EH (cell line): ENCODE measurements at regions not wholly inside any gene's neighbourhood (a gene's known extent, or its start where the extent isn't known, plus 50 kb on each side); places are given as distances from the start of the nearest gene placed in this dataset.
"Not testable (repeated sequence)": the region's sequence is repeated elsewhere in the genome, so short reads cannot be mapped to it uniquely, and the experiment has no call there.

ENCODE experiments used
- DNase-seq: peaks from one replicate; pipeline ENCODE4 v3.0.0-alpha.2; 2015; ENCODE audit warnings: low read depth

DNA sequence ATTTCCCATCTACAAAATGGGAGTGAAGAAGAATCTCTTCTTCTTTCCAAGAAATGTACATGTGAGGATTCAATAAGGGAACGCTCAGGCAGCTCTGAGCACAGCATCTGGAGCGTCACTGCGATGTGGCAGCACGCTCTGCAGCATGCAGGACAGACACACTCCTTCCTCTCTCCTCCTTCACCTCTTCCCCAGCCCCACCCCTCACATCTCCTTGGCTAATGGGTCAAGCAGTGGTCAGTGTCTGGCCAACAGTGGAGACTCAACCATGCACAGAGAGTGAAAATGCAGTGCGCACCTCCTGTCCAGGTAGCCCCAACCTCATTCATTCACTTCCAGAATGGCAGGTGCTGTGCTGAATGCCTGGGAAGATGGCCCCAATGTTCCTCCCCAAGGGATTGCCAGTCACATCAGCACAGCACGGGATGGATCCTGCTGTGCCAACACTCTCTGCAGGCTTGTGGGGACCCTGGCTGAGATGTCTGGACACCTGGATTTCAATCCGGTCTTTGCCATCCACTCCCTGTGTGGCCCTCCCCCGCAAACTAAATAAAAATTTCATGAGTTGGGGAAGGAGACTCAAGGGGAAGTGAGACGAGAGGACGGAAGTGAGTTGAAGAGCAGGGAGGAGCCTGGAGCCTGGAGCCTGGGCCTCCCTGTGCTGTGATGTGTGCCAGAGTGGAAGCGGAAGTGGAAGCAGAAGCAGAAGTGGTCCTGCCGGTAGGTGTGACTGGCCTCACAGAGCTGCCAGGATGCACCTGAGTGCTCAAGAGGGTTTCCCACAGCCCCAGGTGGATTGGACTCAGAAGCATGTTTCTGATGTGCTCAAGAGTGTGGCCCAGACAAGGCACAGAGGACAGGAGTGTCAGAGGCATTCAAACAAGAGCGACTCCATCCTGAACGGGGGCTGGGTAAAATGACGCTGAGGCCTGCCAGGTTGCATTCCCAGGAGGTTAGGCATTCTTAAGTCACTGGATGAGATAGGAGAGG, 163.9 kb downstream of the SMAD6 start:
- DNase-seq: no peak

DNA sequence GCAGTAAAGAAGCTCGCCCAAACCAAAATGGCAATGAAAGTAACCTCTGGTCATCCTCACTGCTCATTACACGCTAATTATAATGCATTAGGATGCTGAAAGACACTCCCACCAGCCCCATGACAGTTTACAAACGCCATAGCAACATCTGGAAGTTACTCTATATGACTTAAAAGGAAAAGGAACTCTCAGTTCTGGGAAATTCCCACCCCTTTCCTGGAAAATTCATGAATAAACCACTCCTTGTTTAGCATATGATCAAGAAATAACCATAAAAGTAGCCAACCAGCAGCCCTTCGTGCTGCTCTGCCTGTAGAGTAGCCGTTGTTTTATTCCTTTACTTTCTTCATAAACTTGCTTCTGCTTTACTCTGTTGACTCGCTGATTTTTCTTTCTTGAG, 164.6 kb downstream of the SMAD6 start:
- no peak for DNase-seq

DNA sequence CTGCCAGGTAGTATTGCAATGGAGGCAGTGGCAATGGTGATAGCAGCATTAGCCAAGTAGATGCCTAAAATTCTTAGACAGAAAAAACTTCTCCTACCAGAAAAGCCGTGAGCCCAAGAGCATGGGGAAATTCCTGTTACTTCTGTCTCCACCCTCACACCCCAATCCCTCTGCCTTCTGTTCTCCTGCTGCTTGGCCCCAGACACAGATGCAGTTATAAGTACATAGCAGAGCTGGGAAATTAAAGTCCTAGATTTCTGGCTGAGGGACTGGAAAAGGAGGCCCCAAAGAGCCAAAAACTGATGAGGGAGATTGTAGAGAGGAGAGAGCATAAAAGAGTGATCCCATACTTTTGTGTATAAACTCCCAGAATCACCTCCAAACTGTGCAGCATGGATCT, 166.9 kb downstream of the SMAD6 start:
- DNase-seq: no peak

DNA sequence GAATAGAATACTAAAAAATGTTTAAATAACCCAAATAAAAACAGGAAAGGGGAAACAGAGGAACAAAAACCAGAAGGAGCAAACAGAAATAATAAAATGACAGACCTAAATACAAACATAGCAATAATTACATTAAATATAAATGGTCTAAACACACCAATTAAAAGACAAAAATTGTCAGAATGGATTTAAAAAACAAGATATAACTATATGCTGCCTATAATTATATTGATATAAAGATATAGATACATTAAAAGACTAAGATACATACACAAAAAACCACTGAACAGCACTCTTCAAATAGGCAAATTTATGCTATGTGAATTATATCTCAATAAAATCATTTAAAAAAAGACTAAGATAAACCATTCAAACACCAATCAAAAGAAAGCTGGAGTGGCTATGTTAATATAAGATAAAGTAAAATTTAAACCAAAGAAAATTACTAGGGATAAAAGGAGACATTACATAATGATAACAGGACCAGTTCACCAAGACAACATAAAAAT, 168.9 kb downstream of the SMAD6 start:
- no peak for DNase-seq

DNA sequence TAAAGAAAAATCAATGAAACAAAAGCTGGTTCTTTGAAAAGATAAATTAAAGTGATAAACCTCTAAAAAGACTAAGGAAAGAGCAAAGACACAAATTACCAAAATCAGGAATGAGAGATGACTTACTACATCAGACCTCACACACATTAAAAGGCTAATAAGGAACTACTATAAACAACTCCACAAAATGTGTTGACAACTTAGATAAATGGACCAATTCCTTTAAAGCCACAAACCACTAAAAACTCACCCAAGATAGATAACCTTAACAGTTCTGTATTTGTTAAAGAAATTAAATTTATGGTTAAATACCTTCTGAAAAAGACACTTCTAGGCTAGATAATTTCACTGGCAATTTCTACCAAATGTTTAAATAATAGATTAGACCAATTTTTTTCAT, 170.4 kb downstream of the SMAD6 start:
- peak; percentile 55 for DNase-seq

DNA sequence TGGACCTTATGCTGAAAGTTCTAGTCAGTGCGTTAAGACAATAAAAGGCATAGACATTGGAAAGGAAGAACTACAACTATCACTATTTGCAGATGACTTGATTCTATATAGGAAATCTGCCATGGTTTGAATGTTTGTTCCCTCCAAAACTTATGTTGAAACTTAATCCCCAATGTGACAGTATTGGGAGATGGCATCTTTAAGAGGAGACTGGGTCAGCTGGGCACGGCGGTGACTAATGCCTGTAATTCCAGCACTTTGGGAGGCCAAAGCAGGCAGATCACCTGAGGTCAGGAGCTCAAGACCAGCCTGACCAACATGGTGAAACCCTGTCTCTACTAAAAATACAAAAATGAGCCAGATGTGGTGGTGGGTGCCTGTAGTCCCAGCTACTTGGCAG, 171.3 kb downstream of the SMAD6 start:
- not testable (repeated sequence) for DNase-seq

DNA sequence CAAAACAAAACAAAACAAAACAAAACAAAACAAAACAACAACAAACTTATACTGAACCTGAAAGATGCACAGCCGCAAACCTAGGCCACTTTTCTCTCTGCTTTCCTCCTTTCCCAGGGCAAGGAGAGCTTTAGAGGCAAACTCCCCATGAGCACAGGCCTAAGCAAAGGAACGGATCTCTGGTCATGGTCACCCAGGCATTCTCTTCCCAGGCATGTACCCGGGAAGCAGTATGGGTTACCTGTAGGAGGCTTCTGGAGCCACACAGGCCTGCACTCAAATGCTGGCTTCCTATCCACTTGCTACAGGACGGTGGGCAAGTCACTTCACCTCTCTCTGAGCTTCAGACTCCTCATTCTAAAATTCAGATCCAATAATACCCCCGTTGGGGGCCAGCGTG, 171.8 kb downstream of the SMAD6 start:
- no peak for DNase-seq

DNA sequence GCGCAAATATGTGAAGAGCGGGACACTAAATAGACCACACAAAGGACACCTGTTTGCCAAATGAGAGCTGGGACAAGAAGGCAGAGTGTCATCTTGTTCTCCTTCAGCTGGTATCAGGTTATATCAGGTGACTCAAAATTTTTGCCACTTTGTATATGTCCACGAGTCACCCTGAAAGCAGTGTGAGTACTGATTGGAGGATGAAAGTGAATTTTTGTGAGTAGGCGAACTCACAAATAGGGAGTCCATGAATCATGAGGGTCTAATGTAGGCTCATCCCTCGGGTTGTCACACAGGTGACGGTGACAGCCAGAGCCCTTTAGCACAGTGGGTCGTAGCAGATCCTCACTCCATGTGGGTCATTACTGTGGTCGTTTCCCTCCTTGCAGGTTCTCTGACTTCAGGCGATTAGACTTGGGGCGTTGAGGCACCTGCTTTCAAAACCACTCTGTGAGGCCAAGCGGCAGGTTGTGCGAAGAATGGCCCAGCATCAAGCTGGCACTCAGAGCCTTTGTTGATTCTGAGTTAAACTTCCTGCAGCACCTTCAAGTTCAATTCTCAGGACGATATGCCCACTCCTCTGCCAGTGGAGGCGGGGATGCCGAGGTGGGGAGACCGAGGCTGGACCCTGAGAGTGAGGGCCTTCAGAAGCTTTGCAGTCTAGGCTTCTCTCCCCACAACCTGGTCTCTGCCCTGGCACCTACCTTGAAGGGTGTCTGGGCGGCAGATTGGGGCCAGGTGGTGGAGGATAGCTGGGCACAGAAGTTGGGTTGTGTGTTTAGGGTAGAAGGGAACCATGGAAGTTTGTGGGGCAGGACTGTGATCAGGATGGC, 173.8 kb downstream of the SMAD6 start:
- no peak for DNase-seq

DNA sequence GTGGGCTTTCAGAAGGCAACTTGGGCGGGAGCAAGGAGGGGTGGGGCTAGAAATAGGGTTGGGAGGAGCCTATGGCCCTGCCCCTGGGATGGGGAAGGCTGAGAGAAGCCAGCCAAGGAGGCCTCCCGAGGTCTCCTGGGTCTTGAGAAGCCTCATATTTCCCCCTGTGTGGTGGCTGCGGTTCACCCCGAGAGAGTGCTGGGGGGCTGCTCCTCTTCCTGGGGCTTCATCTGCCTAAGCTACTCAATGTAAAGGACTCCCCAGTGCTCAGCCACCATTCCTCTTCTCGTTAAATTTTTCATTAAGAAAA, 174.3 kb downstream of the SMAD6 start:
- DNase-seq: no peak

DNA sequence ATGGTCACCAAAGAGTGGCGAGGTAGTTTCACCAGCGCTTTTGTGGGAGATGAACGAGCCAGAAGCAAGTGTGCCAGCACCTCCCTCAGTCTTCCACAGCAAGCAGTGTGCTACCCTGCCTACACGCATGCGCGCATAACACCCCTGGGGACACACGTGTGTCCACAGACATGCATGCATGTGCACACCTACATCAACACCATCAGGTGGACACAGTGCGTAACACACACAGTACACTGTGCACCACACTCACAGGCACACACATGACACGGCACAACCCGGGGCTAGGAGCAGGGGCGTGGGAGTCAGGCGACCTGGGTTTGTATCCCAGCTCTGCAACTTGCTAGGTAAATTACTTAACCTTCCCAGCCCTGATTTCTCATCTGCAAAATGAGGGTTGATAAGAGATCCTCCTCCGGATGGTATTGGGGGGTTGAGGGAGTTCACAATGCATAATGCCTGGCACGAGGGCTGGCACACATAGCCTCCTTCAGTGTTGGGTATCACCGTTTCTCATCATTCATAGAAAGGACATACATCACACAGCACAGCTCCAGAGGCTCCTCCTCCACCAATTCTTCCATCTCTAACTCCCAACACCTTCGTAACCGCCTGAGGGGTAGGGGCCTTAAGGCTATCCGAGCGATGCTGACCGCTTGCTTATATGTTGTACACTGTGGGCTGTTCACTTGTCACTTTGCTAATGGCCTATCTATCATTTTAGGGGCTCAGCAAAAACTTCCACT, 174.9 kb downstream of the SMAD6 start:
- DNase-seq: no peak

DNA sequence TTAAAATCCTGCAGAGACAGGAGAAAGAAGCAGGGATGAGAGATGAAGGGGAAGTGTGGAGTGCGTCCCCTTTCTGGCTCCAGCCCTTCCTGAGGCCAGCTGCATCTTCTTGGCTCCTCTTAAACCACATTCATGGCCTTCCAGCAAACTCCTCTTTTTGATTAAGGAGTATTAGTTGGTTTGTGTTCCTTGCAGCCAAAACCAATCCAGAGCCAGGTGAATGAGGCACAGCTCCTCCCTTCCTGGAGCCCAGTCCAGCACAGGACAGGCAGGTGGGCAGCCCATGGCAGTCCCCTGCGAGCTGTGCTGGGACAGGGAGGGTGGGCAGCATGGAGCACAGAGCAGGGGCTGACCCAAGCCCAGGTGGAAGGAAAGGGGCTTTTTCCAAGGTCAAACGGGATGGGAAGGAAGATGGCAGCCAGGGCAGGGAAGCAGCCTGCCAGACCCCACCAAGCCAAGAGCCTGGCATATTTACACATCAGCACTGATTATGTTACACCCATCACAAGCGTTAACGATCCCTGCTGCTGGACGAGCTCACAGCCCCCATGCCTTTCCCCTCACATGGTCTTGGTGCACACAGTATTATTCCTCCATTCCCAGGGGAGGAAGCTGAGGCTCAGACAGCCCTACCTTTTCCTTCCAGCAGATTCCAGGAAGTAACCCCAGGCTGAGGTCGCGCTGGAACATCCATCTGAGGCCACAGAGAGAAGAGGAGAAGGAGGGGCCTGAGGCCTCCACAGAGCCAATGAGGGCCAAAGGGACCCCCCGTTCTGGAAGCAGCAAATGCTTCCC, 175.6 kb downstream of the SMAD6 start:
- DNase-seq: no peak

DNA sequence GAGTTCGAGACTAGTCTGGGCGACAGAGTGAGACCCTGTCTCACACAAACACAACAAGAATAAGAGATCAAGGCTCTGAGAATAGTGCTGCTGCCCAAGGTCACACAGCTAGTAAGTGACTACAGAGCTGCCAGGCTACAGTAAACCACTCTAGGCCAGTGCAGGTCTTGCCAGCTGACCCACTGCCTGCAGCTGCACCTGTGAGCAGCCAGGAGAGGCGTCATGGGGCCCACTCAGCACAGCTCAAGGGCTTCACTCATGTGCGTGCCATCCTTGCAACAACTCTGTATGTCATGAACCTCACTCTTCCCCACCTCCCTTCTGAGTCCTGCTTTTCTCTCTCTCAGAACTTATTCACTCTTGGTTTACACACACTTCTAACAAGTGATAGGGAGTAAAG, 176.7 kb downstream of the SMAD6 start:
- DNase-seq: no peak

DNA sequence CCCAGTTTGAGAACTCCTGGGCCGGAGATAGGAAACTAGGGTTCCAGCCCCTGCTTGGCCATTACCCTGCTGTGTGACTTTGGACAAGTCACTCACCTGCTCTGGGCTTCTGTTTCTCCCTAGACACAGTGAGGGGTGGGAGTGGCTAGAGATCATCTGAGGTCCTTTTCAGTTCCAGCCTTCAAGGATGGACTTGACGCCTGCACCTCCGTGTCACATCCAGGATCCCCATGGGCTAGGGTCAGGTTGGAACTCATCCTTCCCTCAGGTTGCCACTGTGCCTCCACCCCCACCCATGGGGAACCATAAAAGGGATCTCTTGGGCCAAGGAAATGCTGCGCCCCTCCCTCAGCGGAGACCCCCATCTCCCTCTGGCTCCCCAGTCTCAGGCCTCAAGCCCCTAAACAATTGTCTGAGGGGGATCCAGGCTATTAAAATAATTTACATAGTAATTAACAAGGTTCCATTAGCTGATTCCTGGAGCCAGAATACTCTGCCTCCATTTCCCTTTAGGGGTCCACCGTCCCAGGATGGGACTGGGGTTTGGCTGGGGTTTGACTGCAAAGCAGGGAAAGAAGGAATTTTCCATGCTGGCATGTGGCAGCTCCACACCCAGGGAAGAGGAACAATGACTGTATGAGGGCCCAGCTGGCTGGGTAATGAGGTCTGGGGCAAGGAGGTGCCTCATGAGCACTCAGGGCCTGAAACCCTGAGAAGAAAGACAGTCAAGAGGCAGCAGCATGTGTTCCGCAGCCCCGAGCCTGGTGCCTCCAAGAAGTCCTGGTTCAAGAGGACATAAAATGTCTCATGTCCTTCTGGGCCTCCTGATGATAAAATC, 177.7 kb downstream of the SMAD6 start:
- DNase-seq: peak; percentile 25

DNA sequence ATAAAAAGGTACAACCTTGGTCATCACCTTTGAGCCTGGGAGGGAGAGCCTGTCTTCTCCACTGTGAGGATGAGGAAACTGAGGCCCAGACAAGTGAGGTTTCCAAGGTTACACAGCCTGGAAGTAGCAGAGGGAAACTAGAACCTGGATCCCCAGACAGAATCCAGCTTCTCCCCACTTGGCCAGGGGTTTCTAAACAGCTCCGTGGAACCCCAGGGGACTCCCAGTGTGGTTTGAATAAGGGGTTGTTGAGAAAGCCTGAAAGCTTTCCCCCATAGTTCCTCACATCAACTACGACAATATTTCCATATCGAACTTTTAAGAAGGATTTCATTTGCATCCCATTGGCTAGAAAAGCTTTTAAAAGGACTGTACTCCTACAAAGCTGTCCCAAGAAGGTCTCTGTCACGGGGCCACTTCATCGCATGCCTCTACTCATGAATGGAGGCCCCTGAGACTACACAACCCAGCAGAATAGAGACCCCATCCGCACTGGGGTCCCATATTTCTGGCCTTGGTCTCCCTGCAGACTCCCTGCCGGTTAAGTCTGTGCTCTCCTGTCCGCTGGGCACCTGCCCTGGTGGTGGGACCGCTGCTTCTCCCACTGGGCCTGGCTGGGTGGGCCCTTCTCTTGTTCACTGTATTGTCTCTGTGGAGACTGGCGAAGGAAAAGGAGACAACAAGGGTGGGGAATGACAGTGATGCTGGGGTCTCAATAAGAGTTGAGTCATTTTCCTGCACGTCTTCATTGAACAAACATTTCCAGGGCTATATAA, 178.5 kb downstream of the SMAD6 start:
- DNase-seq: no peak

DNA sequence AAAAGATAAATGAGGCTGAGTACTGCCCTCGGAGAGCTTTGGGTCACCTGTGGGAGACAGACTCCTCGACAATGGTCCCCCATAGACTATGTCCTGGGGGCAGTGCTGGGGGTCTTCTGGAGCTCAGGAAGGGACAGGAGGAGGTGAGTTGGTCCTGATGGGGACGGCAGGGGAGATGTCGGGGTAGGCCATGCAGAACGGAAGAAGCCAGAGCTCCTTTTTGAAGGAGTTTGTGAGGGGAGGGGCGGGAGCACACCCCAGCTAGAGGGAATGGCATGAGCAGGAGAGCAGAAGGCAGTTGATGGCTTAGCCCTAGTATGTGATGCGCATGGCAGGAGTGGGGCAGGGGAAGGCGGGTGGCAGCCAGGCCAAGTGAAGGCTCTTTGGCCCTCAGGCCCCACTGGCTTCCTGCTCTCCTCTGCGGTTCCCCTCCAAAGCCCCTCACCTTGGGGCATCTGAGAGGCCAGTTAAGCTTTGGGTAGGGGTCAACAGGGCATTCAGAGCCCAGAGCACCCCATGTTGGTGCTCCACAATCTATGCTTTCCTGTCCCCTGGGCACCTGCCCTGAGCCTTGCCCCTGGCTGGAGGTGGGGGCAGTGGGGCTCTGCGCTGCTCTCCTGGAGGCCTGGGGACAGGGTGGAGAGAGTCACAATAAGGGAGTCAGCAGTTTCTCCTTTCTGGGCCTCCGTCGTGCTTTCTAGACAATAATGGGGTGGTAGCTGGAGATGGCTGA, 179.3 kb downstream of the SMAD6 start:
- no peak for DNase-seq

DNA sequence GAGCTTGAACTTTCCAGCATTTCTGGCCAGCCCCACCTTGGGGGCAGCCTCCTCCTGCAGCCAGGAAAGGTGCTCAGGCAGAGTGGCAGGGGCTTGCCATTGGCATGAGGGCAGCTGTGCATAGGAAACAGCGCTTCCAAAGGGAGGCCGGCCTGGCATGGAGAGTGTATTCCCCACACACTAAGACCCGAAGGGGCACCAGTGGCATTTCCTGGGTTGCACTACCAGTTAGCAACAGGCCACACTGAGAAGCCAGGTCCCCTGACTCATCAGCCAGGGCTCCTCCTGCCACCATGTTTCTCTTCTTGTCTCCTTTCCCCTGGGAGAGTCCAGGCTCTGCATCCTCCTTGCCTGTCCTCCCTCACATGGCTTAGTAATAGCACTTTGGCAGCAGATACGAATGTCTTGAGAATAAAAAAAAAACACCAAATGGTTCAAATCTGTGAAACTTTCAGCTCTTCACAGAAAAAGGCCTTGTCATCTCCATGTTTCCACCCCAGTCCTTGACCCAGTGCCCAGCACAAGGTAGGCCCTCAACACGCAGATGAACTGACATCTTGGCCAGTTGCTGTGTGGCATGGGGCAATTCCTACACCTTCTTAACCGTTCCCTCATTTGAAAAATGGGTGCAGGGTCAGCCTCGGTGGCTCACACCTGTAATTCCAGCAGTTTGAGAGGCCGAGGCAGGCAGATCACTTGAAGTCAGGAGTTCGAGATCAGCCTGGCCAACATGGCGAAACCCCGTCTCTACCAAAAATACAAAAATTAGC, 180.4 kb downstream of the SMAD6 start:
- peak; percentile 91 for DNase-seq

DNA sequence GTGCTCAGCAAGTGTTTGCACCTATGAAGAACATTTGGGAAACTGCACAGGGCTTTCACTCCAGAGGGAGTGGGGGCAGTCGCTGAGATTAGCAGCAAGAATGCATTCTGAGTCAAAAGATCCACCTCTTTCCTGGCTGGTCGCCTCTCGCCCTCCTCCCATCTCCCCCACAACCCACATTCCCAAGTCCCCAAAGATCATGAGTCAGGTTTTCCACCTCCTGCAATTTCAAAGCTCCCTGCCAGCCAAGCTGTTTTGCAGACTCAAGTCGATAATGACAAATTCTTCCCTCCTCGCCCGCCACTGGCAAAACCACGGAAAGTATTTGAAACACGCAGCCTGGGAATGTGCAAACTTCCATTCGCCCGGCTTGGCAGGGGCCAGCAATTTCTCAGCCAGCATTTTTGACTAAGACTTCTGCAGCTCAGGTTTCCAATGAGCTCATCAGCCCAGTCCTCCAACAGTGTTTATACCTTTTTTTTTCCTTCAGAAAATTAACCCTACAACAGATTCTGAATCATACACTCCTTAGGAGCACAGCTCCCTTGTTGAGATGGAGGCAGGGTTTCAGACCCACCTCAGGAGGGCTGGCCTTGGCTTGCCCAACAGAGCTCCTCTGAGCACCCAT, 181.4 kb downstream of the SMAD6 start:
- peak; percentile 100 for DNase-seq

DNA sequence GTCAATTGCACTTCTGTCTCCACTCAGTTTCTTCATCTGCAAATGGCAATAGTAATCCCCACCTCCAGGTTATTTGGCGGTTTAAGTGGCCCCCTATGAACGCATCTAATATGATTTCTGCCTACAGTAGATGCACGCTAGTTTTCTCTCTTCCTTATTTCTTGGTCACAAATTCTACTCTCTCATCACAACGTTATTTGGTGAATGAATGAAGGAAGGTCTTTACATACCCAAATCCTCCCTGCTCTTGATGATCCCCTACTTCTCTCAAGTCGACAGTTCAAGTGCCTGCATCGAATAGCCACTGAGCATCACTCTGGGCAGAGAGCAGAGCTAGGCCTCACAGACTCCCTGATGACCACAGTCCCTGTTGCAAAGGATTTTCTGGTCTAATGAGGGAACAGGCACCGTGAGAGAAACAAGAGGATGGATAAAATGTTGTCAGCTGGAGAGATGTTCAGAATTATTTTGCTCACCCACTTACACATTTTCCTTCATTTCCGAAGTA, 181.2 kb upstream of the SMAD3 start:
- no peak for DNase-seq
